RWPE1 (cell line): ENCODE measurements at regions not wholly inside any gene's neighbourhood (a gene's known extent, or its start where the extent isn't known, plus 50 kb on each side); places are given as distances from the start of the nearest gene placed in this dataset.

Source experiments
- CTCF ChIA-PET: fragments of 350-600 bp; sonication (Branson Sonifier 250); formaldehyde crosslinking; extraction: SDS; loops from one replicate; lab custom pipeline; 2021; lab: Yijun Ruan, JAX
- POLR2A ChIA-PET: fragments of 400-600 bp; formaldehyde crosslinking; extraction: SDS; loops from one replicate; lab custom pipeline; 2020; ENCODE audit warnings: antibody characterized with exemption; ENCODE audit not compliant: low non-redundant PET; lab: Yijun Ruan, JAX
- DNase-seq: peaks from one replicate; pipeline ENCODE4 v3.0.0; 2012; ENCODE audit warnings: low spot score
- H3K27ac ChIP-seq: fragments of 450-650 bp; 2 replicates; pipeline ENCODE4 v1.5.1; 2017
- TF ChIP-seq, protein P1 (sequence below): fragments of 450-650 bp; conservative IDR thresholded peaks from 2 replicates; pipeline ENCODE4 v1.5.1; 2017; ENCODE audit warnings: low read depth, mild to moderate bottlenecking

DNA sequence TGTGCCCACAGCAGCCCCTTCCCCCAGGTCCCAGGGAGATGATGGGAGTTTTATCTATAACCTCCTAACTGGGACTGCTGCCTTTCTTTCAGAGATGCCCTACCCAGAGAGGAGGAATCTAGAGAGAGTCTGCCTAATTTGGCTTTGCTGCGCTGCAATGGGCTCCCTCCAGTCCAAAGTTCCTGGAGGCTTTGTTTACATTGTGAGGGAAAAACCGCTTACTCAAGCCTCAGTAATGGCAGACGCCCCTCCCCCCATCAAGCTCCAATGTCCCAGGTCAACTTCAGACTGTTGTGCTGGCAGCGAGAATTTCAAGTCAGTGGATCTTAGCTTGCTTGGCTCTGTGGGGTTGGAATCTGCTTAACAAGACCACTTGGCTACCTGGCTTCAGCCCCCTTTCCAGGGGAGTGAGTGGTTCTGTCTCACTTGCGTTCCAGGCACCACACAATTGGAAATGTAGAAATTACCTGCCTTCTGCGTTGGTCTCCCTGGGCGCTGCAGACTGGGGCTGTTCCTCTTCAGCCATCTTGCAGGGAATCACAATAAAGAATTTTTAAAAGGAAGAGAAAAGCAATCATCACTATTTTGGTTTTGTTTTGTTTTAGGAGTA is 262.5 kb downstream of the FOXG1 start:
- ChIA-PET CTCF (no interaction called here), POLR2A (no interaction called here)
- DNase-seq, result no peak

DNA sequence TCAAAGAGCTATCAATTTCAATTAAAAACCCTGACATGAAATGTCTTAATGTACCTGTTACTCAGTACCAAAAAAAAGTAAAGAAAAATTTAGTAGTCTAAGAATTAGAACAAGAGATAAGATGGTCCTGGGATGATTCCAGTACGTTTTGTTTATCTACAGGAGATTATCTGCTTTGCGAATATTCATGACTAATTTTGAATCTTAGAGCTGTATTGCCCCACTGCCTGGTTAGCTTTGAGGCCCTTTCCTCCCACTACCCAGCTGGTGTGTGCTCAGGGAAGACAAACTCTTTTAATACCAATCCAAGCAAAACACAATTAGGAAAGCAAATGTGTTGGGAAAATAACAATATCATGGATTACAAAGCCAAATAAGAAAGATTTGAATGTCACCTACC is 263.5 kb downstream of the FOXG1 start:
- ChIA-PET CTCF (no interaction called here), POLR2A (no interaction called here)
- H3K27ac ChIP-seq, result no peak overlapping the region
- no peak for DNase-seq
- TF ChIP-seq, protein P1, sequence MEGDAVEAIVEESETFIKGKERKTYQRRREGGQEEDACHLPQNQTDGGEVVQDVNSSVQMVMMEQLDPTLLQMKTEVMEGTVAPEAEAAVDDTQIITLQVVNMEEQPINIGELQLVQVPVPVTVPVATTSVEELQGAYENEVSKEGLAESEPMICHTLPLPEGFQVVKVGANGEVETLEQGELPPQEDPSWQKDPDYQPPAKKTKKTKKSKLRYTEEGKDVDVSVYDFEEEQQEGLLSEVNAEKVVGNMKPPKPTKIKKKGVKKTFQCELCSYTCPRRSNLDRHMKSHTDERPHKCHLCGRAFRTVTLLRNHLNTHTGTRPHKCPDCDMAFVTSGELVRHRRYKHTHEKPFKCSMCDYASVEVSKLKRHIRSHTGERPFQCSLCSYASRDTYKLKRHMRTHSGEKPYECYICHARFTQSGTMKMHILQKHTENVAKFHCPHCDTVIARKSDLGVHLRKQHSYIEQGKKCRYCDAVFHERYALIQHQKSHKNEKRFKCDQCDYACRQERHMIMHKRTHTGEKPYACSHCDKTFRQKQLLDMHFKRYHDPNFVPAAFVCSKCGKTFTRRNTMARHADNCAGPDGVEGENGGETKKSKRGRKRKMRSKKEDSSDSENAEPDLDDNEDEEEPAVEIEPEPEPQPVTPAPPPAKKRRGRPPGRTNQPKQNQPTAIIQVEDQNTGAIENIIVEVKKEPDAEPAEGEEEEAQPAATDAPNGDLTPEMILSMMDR, result no peak

More for the DNA sequence above, 262.5 kb downstream of the FOXG1 start:
- H3K27ac ChIP-seq, result no peak overlapping the region
- TF ChIP-seq, protein P1, result no peak

DNA sequence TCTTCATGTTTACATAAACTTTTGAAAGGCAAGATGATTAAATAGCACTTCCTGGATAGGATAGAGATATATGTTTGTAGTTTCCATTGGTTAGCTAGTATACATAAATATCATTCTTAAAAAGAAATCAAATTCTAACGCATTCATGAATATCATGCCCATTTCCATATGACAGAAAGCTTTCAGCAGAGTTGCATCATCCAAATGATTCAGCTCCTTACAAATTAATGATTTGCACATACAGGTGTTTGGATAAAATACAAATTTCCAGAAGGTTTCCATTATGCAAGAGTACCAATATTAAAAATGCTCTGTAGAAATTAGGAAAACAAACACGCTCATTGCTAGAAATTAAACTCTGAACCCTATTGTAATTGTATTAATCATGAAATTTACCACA is 264.4 kb downstream of the FOXG1 start:
- H3K27ac ChIP-seq, result no peak overlapping the region
- POLR2A ChIA-PET, result no interaction called here
- DNase-seq, result no peak
- CTCF ChIA-PET, result no interaction called here
- TF ChIP-seq, protein P1, result no peak

DNA sequence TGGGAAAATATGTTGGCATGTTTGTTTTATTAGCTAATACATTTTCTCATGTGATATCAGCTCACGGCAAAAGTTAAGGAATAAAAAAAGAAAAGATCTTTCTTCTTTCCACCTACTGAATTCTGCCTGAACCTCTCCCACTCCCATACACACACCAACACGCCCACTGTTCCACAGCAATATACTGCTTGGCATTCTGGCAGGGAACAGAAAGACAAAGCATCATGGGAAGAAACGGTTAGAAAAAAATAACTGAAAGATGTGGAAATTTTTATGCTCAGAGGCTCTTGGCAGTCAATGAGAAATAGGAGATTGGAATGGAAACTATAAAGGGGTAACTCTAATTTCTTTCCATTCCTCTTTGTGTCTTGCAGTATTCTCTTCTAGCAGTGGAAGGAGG is 268.5 kb downstream of the FOXG1 start:
- TF ChIP-seq, protein P1, result no peak
- DNase-seq, result no peak
- ChIA-PET CTCF (interaction anchor here (0.7 kb wide), 1 partner anchor 13 kb away, joined by 3 read pairs; no protein-coding TSS in a partner anchor), POLR2A (no interaction called here)
- no peak overlapping the region for H3K27ac ChIP-seq

DNA sequence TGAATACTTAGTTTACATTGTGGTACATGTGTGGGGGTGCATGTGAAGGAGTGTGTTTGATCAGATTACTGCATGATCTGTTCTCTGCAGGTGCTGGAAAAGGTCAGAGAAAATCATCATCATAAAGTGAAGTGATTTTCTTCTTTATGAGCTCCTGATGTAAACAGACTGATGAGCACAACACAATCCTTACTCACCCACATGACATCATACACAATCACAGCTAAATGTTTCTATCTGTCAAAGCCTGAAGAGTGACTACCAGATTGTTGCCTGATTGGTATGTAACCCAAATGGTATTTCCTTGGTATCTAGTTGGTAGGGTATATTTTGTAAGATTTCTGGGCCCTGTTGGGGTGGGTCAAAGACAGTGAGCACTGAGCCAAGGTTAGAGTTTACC is 270.8 kb downstream of the FOXG1 start:
- ChIA-PET POLR2A (no interaction called here), CTCF (interaction anchor here (0.6 kb wide), 1 partner anchor 836 kb away, joined by 3 read pairs; no protein-coding TSS in a partner anchor)
- TF ChIP-seq, protein P1, result no peak
- no peak for DNase-seq
- H3K27ac ChIP-seq, result no peak overlapping the region

DNA sequence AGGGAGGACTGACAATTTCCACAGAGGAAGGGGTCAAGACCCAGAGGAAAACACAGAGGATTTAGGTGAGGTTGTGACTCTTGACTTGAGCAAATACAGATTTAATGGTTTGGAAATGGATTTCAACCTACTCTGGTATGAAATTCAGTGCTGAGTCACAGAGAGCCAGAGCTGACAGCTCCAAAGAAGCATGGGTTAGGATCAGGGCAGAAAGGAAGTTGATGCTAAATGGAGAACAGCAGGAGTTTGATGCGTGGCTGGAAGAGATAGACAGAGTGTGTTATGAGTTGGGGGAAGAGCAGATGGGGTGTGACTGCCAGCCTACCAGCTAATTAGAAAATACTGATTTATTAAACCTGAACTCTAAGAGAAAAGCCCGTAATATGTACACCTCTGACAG is 272.6 kb downstream of the FOXG1 start:
- POLR2A ChIA-PET, result no interaction called here
- DNase-seq, result no peak
- CTCF ChIA-PET, result no interaction called here
- TF ChIP-seq, protein P1, result no peak
- no peak overlapping the region for H3K27ac ChIP-seq
